Immature natural killer cell (primary cell): ENCODE measurements at regions not wholly inside any gene's neighbourhood (a gene's known extent, or its start where the extent isn't known, plus 50 kb on each side); places are given as distances from the start of the nearest gene placed in this dataset.

Source experiments
- DNase-seq, 3 donors: peaks; one replicate each; pipeline ENCODE4 v3.0.0; 2022; ENCODE audit warnings: mixed read lengths in 1 of 3
- H3K27ac Mint-ChIP-seq, 6 donors: one replicate each; pipeline ENCODE4 v1.8.0; 2020; ENCODE audit warnings: mixed read lengths in 6 of 6, mild to moderate bottlenecking in 5 of 6, inconsistent platforms in 4 of 6, moderate library complexity in 3 of 6
- H3K27me3 Mint-ChIP-seq, 3 donors: one replicate each; pipeline ENCODE4 v1.8.0; 2020 to 2021; ENCODE audit warnings: low read depth in 3 of 3, mild to moderate bottlenecking in 3 of 3, mixed read lengths in 3 of 3, moderate library complexity in 3 of 3, inconsistent platforms in 1 of 3
- H3K36me3 Mint-ChIP-seq, 3 donors: one replicate each; pipeline ENCODE4 v1.8.0; 2020; ENCODE audit warnings: mixed read lengths in 3 of 3, inconsistent platforms in 2 of 3, mild to moderate bottlenecking in 2 of 3
- H3K4me1 Mint-ChIP-seq, 2 donors: one replicate each; pipeline ENCODE4 v1.8.0; 2020; ENCODE audit warnings: inconsistent platforms in 2 of 2, mild to moderate bottlenecking in 2 of 2, mixed read lengths in 2 of 2, moderate library complexity in 1 of 2
- H3K4me3 Mint-ChIP-seq, 5 donors: one replicate each; pipeline ENCODE4 v1.8.0; 2020; ENCODE audit warnings: mild to moderate bottlenecking in 5 of 5, mixed read lengths in 5 of 5, inconsistent platforms in 3 of 5, moderate library complexity in 3 of 5
- H3K9me3 Mint-ChIP-seq, 6 donors: one replicate each; pipeline ENCODE4 v1.8.0; 2020; ENCODE audit warnings: mild to moderate bottlenecking in 6 of 6, mixed read lengths in 6 of 6, inconsistent platforms in 4 of 6, moderate library complexity in 3 of 6

DNA sequence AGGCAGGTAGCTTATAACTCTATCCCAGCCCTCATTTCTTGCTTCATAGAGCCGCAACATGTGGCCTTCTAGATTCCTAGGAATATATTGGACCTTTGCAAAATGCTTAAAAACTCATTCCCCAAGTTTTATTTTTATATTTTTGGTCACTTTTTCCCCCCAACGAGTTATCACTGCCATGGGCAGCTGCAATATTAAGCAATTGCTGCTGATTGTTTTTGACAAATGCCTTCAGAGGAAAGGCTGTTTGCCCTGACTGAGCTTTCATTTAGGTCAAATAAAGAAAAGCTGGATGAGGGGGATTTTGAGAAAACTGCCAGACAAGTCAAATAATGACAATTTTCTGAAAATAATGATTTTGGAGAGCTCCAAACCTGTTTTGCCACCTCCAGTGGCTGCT, 976.9 kb upstream of the MBL2 start:
- Mint-ChIP-seq H3K9me3 (peaks cover 4 to 24% (median 19%) of the 10 kb centered on the region in 6 donors), H3K4me1 (no peaks in the 10 kb centered on the region), H3K36me3 (peaks cover 0 to 3% (median 0%) of the 10 kb centered on the region in 3 donors), H3K4me3 (no peak overlapping the region), H3K27me3 (no peaks in the 10 kb centered on the region), H3K27ac (no peak overlapping the region)
- no peak for DNase-seq

GRCh38 chr10:53748319-53748718, 975.7 kb upstream of the MBL2 start:
- Mint-ChIP-seq H3K27me3 (no peaks in the 10 kb centered on the region), H3K36me3 (peaks cover 0 to 3% (median 0%) of the 10 kb centered on the region in 3 donors), H3K9me3 (peaks cover 5 to 33% (median 22%) of the 10 kb centered on the region in 6 donors), H3K4me1 (no peaks in the 10 kb centered on the region), H3K27ac (no peak overlapping the region), H3K4me3 (no peak overlapping the region)
- DNase-seq = no peak

DNA sequence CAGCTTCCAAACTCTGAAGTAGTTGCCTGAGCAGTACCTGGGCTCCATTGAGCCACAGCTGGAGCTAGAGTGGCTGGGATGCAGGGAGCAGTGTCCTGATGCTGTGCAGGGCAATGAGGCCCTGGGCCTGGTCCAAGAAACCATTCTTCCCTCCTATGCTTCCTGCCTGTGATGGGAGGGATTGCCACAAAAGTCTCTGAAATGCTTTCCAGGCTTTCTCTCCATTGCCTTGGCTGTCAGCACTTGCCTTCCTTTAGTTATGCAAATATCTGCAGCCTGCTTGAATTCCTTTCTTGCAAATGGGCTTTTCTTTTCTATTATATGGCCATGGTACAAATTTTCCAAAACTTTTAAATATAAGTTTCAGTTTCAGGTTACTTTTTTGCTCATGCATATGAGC, 972.2 kb upstream of the MBL2 start:
- H3K4me3 Mint-ChIP-seq = no peak overlapping the region
- peaks cover 0 to 3% (median 0%) of the 10 kb centered on the region in 3 donors for H3K36me3 Mint-ChIP-seq
- H3K27ac Mint-ChIP-seq = no peak overlapping the region

DNA sequence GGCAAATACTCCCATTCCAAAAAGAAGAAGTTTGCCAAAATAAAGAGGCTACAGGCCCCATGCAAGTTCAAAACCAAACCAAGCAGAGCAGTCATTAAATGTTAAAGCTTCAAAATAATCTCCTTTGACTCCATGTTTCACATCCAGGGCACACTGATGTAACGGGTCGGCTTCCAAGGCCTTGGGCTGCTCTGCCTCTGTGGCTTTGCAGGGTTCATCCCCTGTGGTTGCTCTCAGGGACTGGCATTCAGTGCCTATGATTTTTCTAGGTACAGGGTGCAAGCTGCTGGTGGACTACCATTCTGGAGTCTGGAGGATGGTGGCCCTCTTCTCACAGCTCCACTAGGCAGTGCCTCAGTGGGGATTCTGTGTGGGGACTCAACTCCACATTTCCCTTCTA, 971.6 kb upstream of the MBL2 start:
- DNase-seq = no peak
- Mint-ChIP-seq H3K9me3 (peaks cover 4 to 36% (median 26%) of the 10 kb centered on the region in 6 donors), H3K4me3 (no peak overlapping the region), H3K27me3 (no peaks in the 10 kb centered on the region), H3K27ac (no peak overlapping the region), H3K4me1 (no peaks in the 10 kb centered on the region), H3K36me3 (peaks cover 0 to 3% (median 0%) of the 10 kb centered on the region in 3 donors)

More for the DNA sequence above, 972.2 kb upstream of the MBL2 start:
- DNase-seq = no peak
- H3K9me3 Mint-ChIP-seq = peaks cover 4 to 39% (median 28%) of the 10 kb centered on the region in 6 donors
- no peaks in the 10 kb centered on the region for H3K4me1 Mint-ChIP-seq
- H3K27me3 Mint-ChIP-seq = no peaks in the 10 kb centered on the region

DNA sequence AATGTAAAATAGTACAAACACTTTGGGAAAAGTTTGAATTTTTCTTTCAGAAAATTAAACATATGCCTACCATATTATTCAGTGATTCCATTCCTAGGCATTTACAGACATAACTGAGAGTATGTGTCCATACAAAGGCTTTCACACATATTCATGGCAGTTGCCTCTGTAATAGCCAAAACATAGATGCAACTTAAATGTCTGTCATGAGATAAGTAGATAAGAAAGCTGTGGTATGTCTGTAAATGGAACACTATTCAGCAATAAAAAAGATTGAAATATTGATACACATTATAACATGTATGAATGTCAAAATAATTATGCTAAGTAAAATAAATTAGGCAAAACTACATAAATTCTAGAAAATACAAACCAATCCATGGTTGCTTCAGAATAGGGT, 964.5 kb upstream of the MBL2 start:
- H3K4me3 Mint-ChIP-seq = no peak overlapping the region
- no peak for DNase-seq
- H3K27ac Mint-ChIP-seq = no peak overlapping the region
- H3K36me3 Mint-ChIP-seq = no peaks in the 10 kb centered on the region
- no peaks in the 10 kb centered on the region for H3K4me1 Mint-ChIP-seq
- H3K9me3 Mint-ChIP-seq = peaks cover 16 to 43% (median 21%) of the 10 kb centered on the region in 6 donors
- no peaks in the 10 kb centered on the region for H3K27me3 Mint-ChIP-seq

- Mint-ChIP-seq H3K36me3 (no peaks in the 10 kb centered on the region), H3K4me3 (no peak overlapping the region), H3K4me1 (no peaks in the 10 kb centered on the region), H3K27me3 (peaks cover 1 to 3% (median 2%) of the 10 kb centered on the region in 3 donors), H3K9me3 (peaks cover 4 to 58% (median 37%) of the 10 kb centered on the region in 6 donors), H3K27ac (no peak overlapping the region)
- DNase-seq = no peak
Observed at GRCh38 chr10:53726921-53727320, 954.3 kb upstream of the MBL2 start.

- Mint-ChIP-seq H3K4me1 (no peaks in the 10 kb centered on the region), H3K27me3 (peaks cover 0 to 1% (median 0%) of the 10 kb centered on the region in 3 donors), H3K27ac (no peak overlapping the region), H3K36me3 (no peaks in the 10 kb centered on the region), H3K4me3 (no peak overlapping the region), H3K9me3 (peaks cover 4 to 55% (median 32%) of the 10 kb centered on the region in 6 donors)
- DNase-seq = no peak
Observed at GRCh38 chr10:53724581-53724980, 952.0 kb upstream of the MBL2 start.

DNA sequence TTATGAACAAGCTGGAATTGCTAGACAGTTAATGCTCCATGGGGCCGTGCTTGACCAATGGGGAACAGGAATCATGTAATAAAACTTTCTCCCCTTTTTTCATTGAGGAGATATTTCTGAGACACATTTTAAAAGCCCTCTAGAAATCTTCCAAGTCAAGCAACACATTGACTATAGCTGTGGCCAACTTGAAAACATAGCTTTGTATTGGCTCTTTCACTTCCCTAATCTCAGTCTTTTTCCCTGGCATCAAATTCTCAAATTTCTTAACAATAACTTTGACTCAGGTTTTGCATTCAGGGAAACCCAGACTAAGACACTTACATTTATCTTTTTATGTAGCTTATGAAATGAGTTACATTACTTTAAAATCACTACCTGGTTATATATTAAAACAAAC, 947.1 kb upstream of the MBL2 start:
- Mint-ChIP-seq H3K27ac (no peak overlapping the region), H3K27me3 (peaks cover 0 to 3% (median 2%) of the 10 kb centered on the region in 3 donors), H3K9me3 (peaks cover 0 to 43% (median 27%) of the 10 kb centered on the region in 6 donors), H3K4me3 (no peak overlapping the region), H3K36me3 (no peaks in the 10 kb centered on the region), H3K4me1 (no peaks in the 10 kb centered on the region)
- no peak for DNase-seq

- DNase-seq = no peak
- no peaks in the 10 kb centered on the region for H3K4me1 Mint-ChIP-seq
- no peaks in the 10 kb centered on the region for H3K36me3 Mint-ChIP-seq
- peaks cover 0 to 28% (median 18%) of the 10 kb centered on the region in 6 donors for H3K9me3 Mint-ChIP-seq
- no peak overlapping the region for H3K4me3 Mint-ChIP-seq
- peaks cover 2 to 3% (median 2%) of the 10 kb centered on the region in 3 donors for H3K27me3 Mint-ChIP-seq
- no peak overlapping the region for H3K27ac Mint-ChIP-seq
Observed at GRCh38 chr10:53716156-53716555, 943.6 kb upstream of the MBL2 start.

DNA sequence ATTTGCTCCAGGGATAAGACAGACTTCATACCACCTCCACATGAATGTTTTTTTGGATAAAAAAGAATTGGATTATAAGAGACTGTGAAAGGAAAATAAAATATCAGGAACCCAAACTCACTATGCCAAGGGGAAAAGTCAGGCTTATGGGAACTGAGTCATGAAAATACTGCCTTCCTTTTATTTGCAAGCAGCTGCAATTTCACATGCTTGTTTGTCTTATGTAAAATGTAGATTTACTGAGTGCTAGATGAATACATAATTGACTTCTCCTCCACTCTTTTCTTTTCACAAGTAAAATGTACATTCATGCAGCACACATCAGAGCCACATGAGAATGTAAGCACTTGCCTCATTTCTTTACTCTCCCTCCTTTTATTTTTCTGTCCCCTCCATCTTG, 940.8 kb upstream of the MBL2 start:
- no peak for DNase-seq
- peaks cover 5 to 34% (median 19%) of the 10 kb centered on the region in 6 donors for H3K9me3 Mint-ChIP-seq
- H3K4me1 Mint-ChIP-seq = no peaks in the 10 kb centered on the region
- H3K27ac Mint-ChIP-seq = no peak overlapping the region
- H3K4me3 Mint-ChIP-seq = no peak overlapping the region
- H3K36me3 Mint-ChIP-seq = peaks cover 0 to 3% (median 0%) of the 10 kb centered on the region in 3 donors
- peaks cover 0 to 3% (median 2%) of the 10 kb centered on the region in 3 donors for H3K27me3 Mint-ChIP-seq

GRCh38 chr10:53702489-53702888, 929.9 kb upstream of the MBL2 start:
- peaks cover 0 to 4% (median 0%) of the 10 kb centered on the region in 3 donors for H3K36me3 Mint-ChIP-seq
- H3K27ac Mint-ChIP-seq = no peak overlapping the region
- no peaks in the 10 kb centered on the region for H3K4me1 Mint-ChIP-seq
- peaks cover 0 to 2% (median 0%) of the 10 kb centered on the region in 3 donors for H3K27me3 Mint-ChIP-seq
- no peak for DNase-seq
- peaks cover 9 to 43% (median 31%) of the 10 kb centered on the region in 6 donors for H3K9me3 Mint-ChIP-seq
- no peak overlapping the region for H3K4me3 Mint-ChIP-seq

DNA sequence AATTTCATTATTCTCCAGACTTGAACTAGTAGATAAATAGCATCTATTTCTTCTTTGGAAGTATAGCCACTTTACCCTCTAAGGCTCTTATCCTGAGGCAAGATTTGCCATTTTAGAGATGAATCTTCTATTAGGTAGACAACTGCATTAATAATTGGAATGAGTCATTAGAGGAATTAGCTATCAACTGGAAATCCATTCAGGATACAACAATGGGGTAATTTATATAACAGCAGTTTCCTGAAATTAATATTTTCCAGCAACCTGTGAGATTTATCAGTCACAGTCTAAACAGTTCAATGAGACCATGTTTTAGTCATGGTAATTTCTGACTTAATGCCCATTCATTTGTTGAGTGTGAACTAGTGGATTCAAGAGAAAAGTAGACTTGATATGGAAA, 928.6 kb upstream of the MBL2 start:
- DNase-seq = no peak
- Mint-ChIP-seq H3K9me3 (peaks cover 0 to 39% (median 24%) of the 10 kb centered on the region in 6 donors), H3K36me3 (peaks cover 0 to 4% (median 0%) of the 10 kb centered on the region in 3 donors), H3K4me1 (no peaks in the 10 kb centered on the region), H3K27ac (no peak overlapping the region), H3K4me3 (no peak overlapping the region), H3K27me3 (peaks cover 0 to 2% (median 0%) of the 10 kb centered on the region in 3 donors)

DNA sequence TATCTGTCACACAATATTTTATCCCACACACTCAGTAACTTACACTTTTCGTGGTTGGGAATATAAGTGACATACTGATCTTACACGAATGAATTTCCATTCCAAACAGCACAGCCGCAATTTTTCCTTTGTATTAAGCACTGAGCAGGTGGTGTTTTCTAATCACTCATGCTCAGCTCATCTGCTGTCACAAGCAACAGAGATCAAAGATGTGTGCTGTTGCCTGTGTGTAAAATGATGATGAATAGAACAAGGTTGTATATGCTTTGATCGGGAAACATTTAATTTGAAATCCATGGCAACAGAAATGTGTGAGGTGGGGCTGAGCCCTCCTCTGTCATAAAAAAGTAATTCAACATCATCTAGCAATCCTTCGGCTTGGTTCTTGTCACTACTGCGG, 927.7 kb upstream of the MBL2 start:
- Mint-ChIP-seq H3K27ac (no peak overlapping the region), H3K27me3 (peaks cover 0 to 2% (median 0%) of the 10 kb centered on the region in 3 donors), H3K36me3 (peaks cover 0 to 4% (median 0%) of the 10 kb centered on the region in 3 donors), H3K9me3 (peaks cover 0 to 39% (median 24%) of the 10 kb centered on the region in 6 donors), H3K4me3 (no peak overlapping the region), H3K4me1 (no peaks in the 10 kb centered on the region)
- no peak for DNase-seq

DNA sequence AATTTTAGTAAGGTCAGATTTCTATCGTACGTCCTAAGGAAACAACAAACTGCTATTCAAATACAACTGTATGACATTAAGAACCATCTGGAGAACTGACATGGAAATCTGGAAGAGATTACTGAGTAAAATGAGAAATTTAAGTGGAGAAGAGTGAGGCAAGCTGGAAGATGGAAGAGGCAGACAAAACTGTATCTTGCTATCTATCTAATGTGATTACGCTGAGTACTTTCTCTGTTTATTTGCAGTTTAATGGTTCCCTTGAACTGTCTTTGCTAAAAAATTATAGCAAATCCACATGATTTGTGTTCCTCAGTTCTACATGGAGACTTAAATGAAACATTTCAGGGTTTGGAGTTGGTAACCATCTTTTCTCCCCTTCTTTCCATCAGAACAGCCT, 927.1 kb upstream of the MBL2 start:
- peaks cover 0 to 2% (median 0%) of the 10 kb centered on the region in 3 donors for H3K27me3 Mint-ChIP-seq
- H3K4me3 Mint-ChIP-seq = no peak overlapping the region
- H3K27ac Mint-ChIP-seq = no peak overlapping the region
- peaks cover 0 to 4% (median 0%) of the 10 kb centered on the region in 3 donors for H3K36me3 Mint-ChIP-seq
- DNase-seq = no peak
- H3K9me3 Mint-ChIP-seq = peaks cover 0 to 39% (median 23%) of the 10 kb centered on the region in 6 donors
- H3K4me1 Mint-ChIP-seq = no peaks in the 10 kb centered on the region

- H3K27ac Mint-ChIP-seq = no peak overlapping the region
- H3K4me1 Mint-ChIP-seq = no peaks in the 10 kb centered on the region
- H3K27me3 Mint-ChIP-seq = peaks cover 0 to 2% (median 0%) of the 10 kb centered on the region in 3 donors
- H3K9me3 Mint-ChIP-seq = peaks cover 0 to 41% (median 28%) of the 10 kb centered on the region in 6 donors
- peaks cover 0 to 4% (median 0%) of the 10 kb centered on the region in 3 donors for H3K36me3 Mint-ChIP-seq
- no peak overlapping the region for H3K4me3 Mint-ChIP-seq
- DNase-seq = no peak
Observed at GRCh38 chr10:53699231-53699630, 926.6 kb upstream of the MBL2 start.
